Motor neuron (in vitro differentiated cells): ENCODE measurements at regions not wholly inside any gene's neighbourhood (a gene's known extent, or its start where the extent isn't known, plus 50 kb on each side); places are given as distances from the start of the nearest gene placed in this dataset.
A peak's percentile ranks its signal among the peaks of the same experiment; 100 is the strongest.
"Not testable (repeated sequence)": the region's sequence is repeated elsewhere in the genome, so short reads cannot be mapped to it uniquely, and the experiment has no call there.

Source experiments
- ATAC-seq, 8 experiments: fragments of 200-7000 bp; cut with Tn5 transposase; replicated peaks in 6 of 8; 2 replicates each; pipeline ENCODE4 v1.8.0; 2021; ENCODE audit warnings: mild to moderate bottlenecking in 8 of 8, moderate library complexity in 8 of 8
- H3K27ac ChIP-seq, 2 donors: fragments of 250-450 bp; sonication (Bioruptor Pico); 2 replicates each; pipeline ENCODE4 v1.9.0; 2021; ENCODE audit warnings: antibody characterized with exemption in 2 of 2, mild to moderate bottlenecking in 2 of 2, moderate library complexity in 1 of 2
- H3K4me1 ChIP-seq, 2 donors: fragments of 250-450 bp; sonication (Bioruptor Pico); replicated peaks in 1 of 2; 2 replicates each; pipeline ENCODE4 v1.6.1; 2021; ENCODE audit warnings: antibody characterized with exemption in 2 of 2, mild to moderate bottlenecking in 2 of 2, moderate library complexity in 1 of 2
- H3K4me3 ChIP-seq, 5 donors: fragments of 250-450 bp; sonication (Bioruptor Pico); 2 replicates each; pipeline ENCODE4 v1.9.0; 2021; ENCODE audit warnings: antibody characterized with exemption in 5 of 5, mild to moderate bottlenecking in 5 of 5, moderate library complexity in 4 of 5
- WGBS, 10 experiments: fragments of 450-650 bp; shearing (Covaris generic); methylation state at CpG; one replicate each; pipeline ENCODE4 v1.0.0; 2022; 5-methylcytosine and 5-hydroxymethylcytosine counted together
- in situ Hi-C, 9 experiments: fragments of 400-800 bp; cut with MboI; loops; one replicate each; pipeline ENCODE4 v1.15.0; 2021; ENCODE audit warnings: low sequenced_read_pairs in 9 of 9, low pct_unique_long_range_greater_than_20kb in 2 of 9; ENCODE audit not compliant: unreplicated experiment in 9 of 9

GRCh38 chr7:94182721-94183120 lies 178.6 kb upstream of the BET1 start:
- Histone ChIP-seq H3K4me1 (no peaks in the 10 kb centered on the region), H3K27ac (no peak overlapping the region), H3K4me3 (no peak overlapping the region)
- no peak for ATAC-seq
- 68 to 100% (median 90%) methylated on average over 1 to 3 of the region's 3 CpGs; no CpG with 5 or more reads in 1 of the 10 experiments for WGBS, 10 experiments
- in situ Hi-C loops: no loop called here

- Histone ChIP-seq H3K27ac (no peak overlapping the region), H3K4me3 (no peak overlapping the region), H3K4me1 (no peaks in the 10 kb centered on the region)
- in situ Hi-C loops: no loop called here
- ATAC-seq: peak; percentile 20 to 99 (median 79)
- 0 to 100% (median 40%) methylated on average over 1 to 2 of the region's 2 CpGs; no CpG with 5 or more reads in 1 of the 10 experiments for WGBS, 10 experiments
These were observed 179.2 kb upstream of the BET1 start for GRCh38 chr7:94183289-94183749.

DNA sequence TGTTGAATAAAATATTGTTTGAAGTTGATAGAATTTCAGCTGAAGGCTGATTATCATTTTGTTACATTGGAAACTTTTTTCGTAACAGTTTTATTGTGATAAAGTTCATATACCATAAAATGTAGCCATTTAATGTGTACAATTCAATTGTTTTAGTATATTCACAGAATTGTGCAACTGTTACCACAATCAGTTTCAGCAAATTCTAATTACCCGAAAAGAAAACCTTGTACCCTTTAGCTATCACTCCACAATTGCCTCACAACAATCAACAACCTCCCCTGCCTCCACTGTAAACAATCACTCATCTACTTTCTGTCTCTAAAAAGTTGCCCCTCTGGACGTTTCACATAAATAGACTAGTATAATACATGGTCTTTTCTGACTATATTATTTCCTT lies 179.7 kb upstream of the BET1 start:
- Histone ChIP-seq H3K4me3 (no peak overlapping the region), H3K4me1 (no peaks in the 10 kb centered on the region), H3K27ac (no peak overlapping the region)
- no peak for ATAC-seq
- in situ Hi-C loops: no loop called here
- 41 to 100% (median 71%) methylated on average over 1 to 3 of the region's 3 CpGs for WGBS, 10 experiments

DNA sequence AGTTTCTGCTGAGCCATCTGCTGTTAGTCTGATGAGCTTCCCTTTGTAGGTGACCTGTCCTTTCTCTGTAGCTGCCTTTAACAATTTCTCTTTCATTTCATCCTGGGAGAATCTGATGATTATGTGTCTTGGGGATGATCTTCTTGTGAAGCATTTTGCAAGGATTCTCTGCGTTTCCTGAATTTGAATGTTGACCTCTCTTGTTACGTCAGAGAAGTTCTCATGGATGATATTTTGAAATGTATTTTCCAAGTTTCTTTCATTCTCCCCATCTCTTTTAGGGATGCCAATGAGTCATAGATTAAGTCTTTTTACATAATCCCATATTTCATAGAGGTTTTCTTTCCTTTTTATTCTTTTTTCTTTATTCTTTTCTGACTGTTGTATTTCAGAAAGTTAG lies 184.2 kb upstream of the BET1 start:
- in situ Hi-C loops: no loop called here
- ATAC-seq: no peak
- H3K27ac ChIP-seq: no peak overlapping the region
- no peaks in the 10 kb centered on the region for H3K4me1 ChIP-seq
- no peak overlapping the region for H3K4me3 ChIP-seq
- WGBS, 10 experiments: 61 to 100% (median 93%) methylated on average over 1 to 2 of the region's 2 CpGs; no CpG with 5 or more reads in 1 of the 10 experiments

- 0 to 17% (median 0%) methylated on average over 1 of the region's 1 CpG; no CpG with 5 or more reads in 4 of the 10 experiments for WGBS, 10 experiments
- in situ Hi-C loops: no loop called here
- peak in 7 of 8 experiments; percentile 7 to 93 (median 37) for ATAC-seq
- H3K4me3 ChIP-seq: no peak overlapping the region
- H3K4me1 ChIP-seq: no peaks in the 10 kb centered on the region
- no peak overlapping the region for H3K27ac ChIP-seq
These were observed 186.5 kb upstream of the BET1 start for GRCh38 chr7:94190599-94191061.

DNA sequence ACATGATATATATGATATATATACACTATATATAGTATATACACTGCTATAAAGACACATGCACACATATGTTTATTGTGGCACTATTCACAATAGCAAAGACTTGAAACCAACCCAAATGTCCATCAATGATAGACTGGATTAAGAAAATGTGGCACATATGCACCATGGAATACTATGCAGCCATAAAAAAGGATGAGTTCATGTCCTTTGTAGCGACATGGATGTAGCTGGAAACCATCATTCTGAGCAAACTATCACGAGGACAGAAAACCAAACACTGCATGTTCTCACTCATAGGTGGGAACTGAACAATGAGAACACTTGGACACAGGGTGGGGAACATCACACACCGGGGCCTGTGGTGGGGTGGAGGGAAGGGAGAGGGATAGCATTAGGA lies 190.3 kb upstream of the BET1 start:
- H3K4me1 ChIP-seq, in situ Hi-C loops, ATAC-seq, H3K4me3 ChIP-seq, H3K27ac ChIP-seq: not testable (repeated sequence)
- WGBS, 10 experiments: 40 to 50% methylated on average over 1 to 2 of the region's 3 CpGs; no CpG with 5 or more reads in 8 of the 10 experiments

DNA sequence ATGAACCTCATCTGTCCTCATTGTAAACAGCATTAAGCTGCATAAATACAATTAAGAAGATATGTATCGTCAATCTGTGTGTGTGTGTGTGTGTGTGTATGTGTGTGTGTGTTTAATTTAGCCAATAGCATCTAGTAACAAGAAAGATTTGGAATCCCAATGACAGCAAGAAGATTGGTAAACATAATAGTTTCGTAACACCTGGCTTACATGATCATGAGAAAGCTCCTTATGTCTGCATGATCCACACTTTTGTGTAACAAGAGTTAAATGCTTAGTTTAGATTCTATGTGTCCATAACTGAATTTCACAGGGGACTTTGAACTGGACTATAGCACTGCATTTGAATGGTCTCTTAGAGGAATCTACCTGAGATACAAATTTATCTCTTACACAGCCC lies 191.0 kb upstream of the BET1 start:
- 14 to 100% (median 86%) methylated on average over 1 to 2 of the region's 2 CpGs; no CpG with 5 or more reads in 1 of the 10 experiments for WGBS, 10 experiments
- no peak for ATAC-seq
- Histone ChIP-seq H3K4me1 (no peaks in the 10 kb centered on the region), H3K27ac (no peak overlapping the region), H3K4me3 (no peak overlapping the region)
- in situ Hi-C loops: no loop called here

GRCh38 chr7:94195813-94196212 lies 191.7 kb upstream of the BET1 start:
- H3K4me1 ChIP-seq: no peaks in the 10 kb centered on the region
- in situ Hi-C loops: no loop called here
- 43 to 100% (median 83%) methylated on average over 1 of the region's 1 CpG; no CpG with 5 or more reads in 1 of the 10 experiments for WGBS, 10 experiments
- ATAC-seq: no peak
- no peak overlapping the region for H3K4me3 ChIP-seq
- no peak overlapping the region for H3K27ac ChIP-seq

DNA sequence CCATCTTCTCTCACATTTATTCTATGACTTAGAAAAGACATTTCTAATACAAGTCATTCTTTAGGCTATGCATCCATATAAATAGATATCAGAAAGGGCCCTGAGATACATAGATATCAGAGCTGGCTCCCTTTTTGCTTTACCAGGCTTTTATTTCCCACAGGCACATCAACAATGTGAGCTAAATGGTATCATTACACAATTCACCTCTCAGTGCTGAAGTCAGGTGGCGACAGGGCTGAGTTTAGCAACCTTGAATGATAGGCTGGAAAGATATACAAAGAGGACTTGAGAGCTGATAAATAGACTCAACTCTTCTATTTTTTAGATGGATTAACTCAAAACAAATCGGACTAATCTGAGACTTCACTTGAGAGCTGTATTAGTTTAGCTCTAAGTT lies 189.2 kb upstream of the COL1A2 start:
- Histone ChIP-seq H3K4me3 (no peak overlapping the region), H3K4me1 (no peaks in the 10 kb centered on the region), H3K27ac (no peak overlapping the region)
- ATAC-seq: no peak
- 68 to 100% (median 83%) methylated on average over 1 to 2 of the region's 2 CpGs; no CpG with 5 or more reads in 3 of the 10 experiments for WGBS, 10 experiments
- in situ Hi-C loops: no loop called here

GRCh38 chr7:94206295-94206694 lies 188.4 kb upstream of the COL1A2 start:
- in situ Hi-C loops: no loop called here
- no peak for ATAC-seq
- Histone ChIP-seq H3K27ac (no peak overlapping the region), H3K4me3 (no peak overlapping the region), H3K4me1 (no peaks in the 10 kb centered on the region)
- WGBS, 10 experiments: 19 to 95% (median 70%) methylated on average over 1 to 2 of the region's 2 CpGs

DNA sequence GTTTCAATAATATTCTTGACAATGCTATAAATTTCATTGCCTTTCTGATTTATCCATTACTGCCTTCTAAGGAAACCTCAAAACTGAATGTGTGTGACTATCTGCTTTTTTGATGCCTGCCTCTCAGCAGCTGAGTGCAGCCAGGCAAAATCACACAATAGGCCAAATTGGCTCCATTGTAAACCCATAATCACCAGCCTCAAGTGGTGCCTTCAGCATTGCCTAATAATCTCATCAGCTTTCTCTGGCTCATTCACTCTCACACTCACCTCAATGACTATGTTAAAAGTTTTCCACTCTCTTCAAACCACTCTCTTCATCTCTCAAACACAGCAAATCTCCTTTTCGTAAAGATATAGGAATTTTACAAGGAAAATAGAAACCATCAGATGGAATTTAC lies 182.5 kb upstream of the COL1A2 start:
- ATAC-seq: no peak
- Histone ChIP-seq H3K27ac (no peak overlapping the region), H3K4me1 (no peaks in the 10 kb centered on the region), H3K4me3 (no peak overlapping the region)
- WGBS, 10 experiments: 44 to 92% (median 75%) methylated on average over 1 of the region's 1 CpG; no CpG with 5 or more reads in 3 of the 10 experiments
- in situ Hi-C loops: no loop called here

- in situ Hi-C loops: no loop called here
- no peak overlapping the region for H3K27ac ChIP-seq
- no peak overlapping the region for H3K4me3 ChIP-seq
- ATAC-seq: no peak
- WGBS, 10 experiments: 58 to 100% (median 85%) methylated on average over 1 to 3 of the region's 3 CpGs
- H3K4me1 ChIP-seq: no peaks in the 10 kb centered on the region
These were observed 177.7 kb upstream of the COL1A2 start for GRCh38 chr7:94216944-94217461.

DNA sequence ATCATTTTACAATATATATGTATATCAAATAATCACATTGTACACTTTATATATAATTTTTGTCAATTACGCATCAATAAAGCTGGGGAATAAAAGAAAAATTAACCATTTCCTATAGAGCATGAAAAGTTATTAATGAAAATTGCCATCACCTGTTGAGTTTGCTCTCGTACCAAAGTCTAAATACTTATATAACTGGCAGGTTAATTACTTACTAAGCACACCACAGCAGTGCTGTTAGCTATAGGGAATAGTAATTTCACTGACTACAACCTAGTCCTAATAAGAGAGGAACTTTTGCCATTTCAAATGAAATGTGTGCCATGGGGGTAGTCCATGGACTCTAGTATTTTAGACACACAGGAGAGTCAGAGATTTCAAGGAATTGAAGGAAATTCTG lies 176.9 kb upstream of the COL1A2 start:
- no peaks in the 10 kb centered on the region for H3K4me1 ChIP-seq
- WGBS, 10 experiments: 0 to 100% (median 85%) methylated on average over 1 to 2 of the region's 2 CpGs; no CpG with 5 or more reads in 2 of the 10 experiments
- H3K27ac ChIP-seq: no peak overlapping the region
- in situ Hi-C loops: no loop called here
- no peak overlapping the region for H3K4me3 ChIP-seq
- no peak for ATAC-seq

DNA sequence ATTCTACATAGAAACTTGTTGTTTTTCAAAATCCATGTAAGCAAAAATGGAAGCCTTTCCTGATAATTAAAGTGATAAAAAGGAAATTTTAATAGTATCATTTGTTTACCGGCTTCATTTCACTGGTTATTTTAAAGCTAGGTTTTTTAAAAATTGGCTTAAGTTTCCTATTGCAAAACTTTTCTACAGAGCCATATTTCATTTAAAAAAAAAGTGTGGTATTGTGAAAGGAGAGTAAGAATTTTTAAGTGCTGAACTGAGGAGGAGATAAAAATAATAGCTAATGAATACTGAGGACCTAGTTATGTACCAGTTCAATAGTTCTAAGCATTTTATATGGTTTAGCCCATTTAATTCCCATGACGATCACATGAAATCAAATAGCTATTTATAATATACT lies 172.2 kb upstream of the COL1A2 start:
- Histone ChIP-seq H3K4me1 (peaks cover 0 to 4% of the 10 kb centered on the region in 2 donors), H3K27ac (no peak overlapping the region), H3K4me3 (no peak overlapping the region)
- in situ Hi-C loops: no loop called here
- no peak for ATAC-seq
- WGBS, 10 experiments: 27 to 100% (median 90%) methylated on average over 1 to 2 of the region's 2 CpGs
